ENCODE measurements at regions not wholly inside any gene's neighbourhood (a gene's known extent, or its start where the extent isn't known, plus 50 kb on each side); places are given as distances from the start of the nearest gene placed in this dataset.

GRCh38 chr14:76664790-76665189 is 96.5 kb upstream of the VASH1 start:
- ChIA-PET POLR2A (no interaction called here), CTCF (interaction anchor here (1.2 kb wide), 1 partner anchor 18 kb away, joined by 3 read pairs; no protein-coding TSS in a partner anchor)
- DNase-seq (ENCODE audit: extremely low spot score), result no peak
- TF ChIP-seq, protein P1, sequence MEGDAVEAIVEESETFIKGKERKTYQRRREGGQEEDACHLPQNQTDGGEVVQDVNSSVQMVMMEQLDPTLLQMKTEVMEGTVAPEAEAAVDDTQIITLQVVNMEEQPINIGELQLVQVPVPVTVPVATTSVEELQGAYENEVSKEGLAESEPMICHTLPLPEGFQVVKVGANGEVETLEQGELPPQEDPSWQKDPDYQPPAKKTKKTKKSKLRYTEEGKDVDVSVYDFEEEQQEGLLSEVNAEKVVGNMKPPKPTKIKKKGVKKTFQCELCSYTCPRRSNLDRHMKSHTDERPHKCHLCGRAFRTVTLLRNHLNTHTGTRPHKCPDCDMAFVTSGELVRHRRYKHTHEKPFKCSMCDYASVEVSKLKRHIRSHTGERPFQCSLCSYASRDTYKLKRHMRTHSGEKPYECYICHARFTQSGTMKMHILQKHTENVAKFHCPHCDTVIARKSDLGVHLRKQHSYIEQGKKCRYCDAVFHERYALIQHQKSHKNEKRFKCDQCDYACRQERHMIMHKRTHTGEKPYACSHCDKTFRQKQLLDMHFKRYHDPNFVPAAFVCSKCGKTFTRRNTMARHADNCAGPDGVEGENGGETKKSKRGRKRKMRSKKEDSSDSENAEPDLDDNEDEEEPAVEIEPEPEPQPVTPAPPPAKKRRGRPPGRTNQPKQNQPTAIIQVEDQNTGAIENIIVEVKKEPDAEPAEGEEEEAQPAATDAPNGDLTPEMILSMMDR (IDR thresholded peaks at IDR 0.05; ENCODE audit: control extremely low read depth, extremely low read depth, low read depth, missing control alignments), result no peak

GRCh38 chr14:76666746-76667145 is 94.5 kb upstream of the VASH1 start:
- TF ChIP-seq, protein P1 (IDR thresholded peaks at IDR 0.05; ENCODE audit: control extremely low read depth, extremely low read depth, low read depth, missing control alignments), result no peak
- ChIA-PET CTCF (no interaction called here), POLR2A (no interaction called here)
- DNase-seq (ENCODE audit: extremely low spot score), result no peak

GRCh38 chr14:76669770-76670169 is 91.5 kb upstream of the VASH1 start:
- ChIA-PET POLR2A (no interaction called here), CTCF (interaction anchor here (1.5 kb wide), 1 partner anchor 21 kb away, joined by 6 read pairs; no protein-coding TSS in a partner anchor)
- TF ChIP-seq, protein P1 (IDR thresholded peaks at IDR 0.05; ENCODE audit: control extremely low read depth, extremely low read depth, low read depth, missing control alignments), result no peak
- no peak for DNase-seq (ENCODE audit: extremely low spot score)

GRCh38 chr14:76672123-76672522 is 89.1 kb upstream of the VASH1 start:
- TF ChIP-seq, protein P1 (IDR thresholded peaks at IDR 0.05; ENCODE audit: control extremely low read depth, extremely low read depth, low read depth, missing control alignments), result no peak
- POLR2A ChIA-PET, result no interaction called here
- CTCF ChIA-PET, result interaction anchor here (0.8 kb wide), 1 partner anchor 9 kb away, joined by 3 read pairs; no protein-coding TSS in a partner anchor
- DNase-seq (ENCODE audit: extremely low spot score), result no peak

- ChIA-PET POLR2A (no interaction called here), CTCF (no interaction called here)
- TF ChIP-seq, protein P1 (IDR thresholded peaks at IDR 0.05; ENCODE audit: control extremely low read depth, extremely low read depth, low read depth, missing control alignments), result no peak
- DNase-seq (ENCODE audit: extremely low spot score), result no peak
These were observed 88.0 kb upstream of the VASH1 start for GRCh38 chr14:76673261-76673660.

GRCh38 chr14:76675046-76675445 is 86.2 kb upstream of the VASH1 start:
- ChIA-PET POLR2A (no interaction called here), CTCF (interaction anchor here (1.6 kb wide), 1 partner anchor 38 kb away, joined by 4 read pairs; no protein-coding TSS in a partner anchor)
- DNase-seq (ENCODE audit: extremely low spot score), result no peak
- TF ChIP-seq, protein P1 (IDR thresholded peaks at IDR 0.05; ENCODE audit: control extremely low read depth, extremely low read depth, low read depth, missing control alignments), result no peak

DNA sequence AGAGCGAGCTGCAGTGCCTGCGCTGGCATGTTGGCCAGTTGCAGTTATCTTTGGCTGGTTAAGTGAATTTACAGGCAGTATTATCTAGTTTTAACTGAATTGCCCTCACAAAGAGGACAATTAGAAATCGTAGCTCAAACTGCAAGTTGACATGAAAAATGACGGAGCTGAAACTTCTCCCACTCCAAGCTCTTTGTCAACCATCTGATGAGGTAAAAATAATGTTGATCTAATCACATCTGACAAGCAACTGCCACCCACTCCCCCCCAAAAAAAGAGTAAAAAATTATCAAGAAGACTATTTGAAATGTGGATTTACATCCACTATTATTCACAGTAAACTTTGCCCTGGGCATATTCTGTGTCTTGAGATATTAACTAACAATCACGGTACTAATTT is 84.7 kb upstream of the VASH1 start:
- no peak for DNase-seq (ENCODE audit: extremely low spot score)
- CTCF ChIA-PET, result interaction anchor here (1.0 kb wide), 1 partner anchor 25 kb away, joined by 3 read pairs; no protein-coding TSS in a partner anchor
- POLR2A ChIA-PET, result no interaction called here
- TF ChIP-seq, protein P1 (IDR thresholded peaks at IDR 0.05; ENCODE audit: control extremely low read depth, extremely low read depth, low read depth, missing control alignments), result no peak
